Adipocyte (in vitro differentiated cells): ENCODE measurements at regions not wholly inside any gene's neighbourhood (a gene's known extent, or its start where the extent isn't known, plus 50 kb on each side); places are given as distances from the start of the nearest gene placed in this dataset.
"Not testable (repeated sequence)": the region's sequence is repeated elsewhere in the genome, so short reads cannot be mapped to it uniquely, and the experiment has no call there.

Source experiments
- DNase-seq: peaks from one replicate; pipeline ENCODE4 v3.0.0-alpha.2; 2015; ENCODE audit warnings: low read depth
- H3K27me3 ChIP-seq: replicated peaks from 2 replicates; pipeline ENCODE4 v1.7.0; 2013; ENCODE audit warnings: mild to moderate bottlenecking, low read length, moderate library complexity; ENCODE audit not compliant: control insufficient read depth, insufficient read depth
- H3K36me3 ChIP-seq: 2 replicates; pipeline ENCODE4 v1.7.0; 2013; ENCODE audit warnings: low read length, mild to moderate bottlenecking, moderate library complexity; ENCODE audit not compliant: control insufficient read depth, insufficient read depth, severe bottlenecking
- H3K4me1 ChIP-seq: 2 replicates; pipeline ENCODE4 v1.7.0; 2013; ENCODE audit warnings: mild to moderate bottlenecking, low read length, moderate library complexity; ENCODE audit not compliant: control insufficient read depth, insufficient read depth
- H3K4me3 ChIP-seq: 2 replicates; pipeline ENCODE4 v1.7.0; 2013; ENCODE audit warnings: mild to moderate bottlenecking, low read length, moderate library complexity
- H3K9ac ChIP-seq: 2 replicates; pipeline ENCODE4 v1.7.0; 2013; ENCODE audit warnings: mild to moderate bottlenecking, low read length, moderate library complexity
- H3K9me3 ChIP-seq: 2 replicates; pipeline ENCODE4 v1.7.0; 2013; ENCODE audit warnings: mild to moderate bottlenecking, low read length, moderate library complexity; ENCODE audit not compliant: control insufficient read depth

DNA sequence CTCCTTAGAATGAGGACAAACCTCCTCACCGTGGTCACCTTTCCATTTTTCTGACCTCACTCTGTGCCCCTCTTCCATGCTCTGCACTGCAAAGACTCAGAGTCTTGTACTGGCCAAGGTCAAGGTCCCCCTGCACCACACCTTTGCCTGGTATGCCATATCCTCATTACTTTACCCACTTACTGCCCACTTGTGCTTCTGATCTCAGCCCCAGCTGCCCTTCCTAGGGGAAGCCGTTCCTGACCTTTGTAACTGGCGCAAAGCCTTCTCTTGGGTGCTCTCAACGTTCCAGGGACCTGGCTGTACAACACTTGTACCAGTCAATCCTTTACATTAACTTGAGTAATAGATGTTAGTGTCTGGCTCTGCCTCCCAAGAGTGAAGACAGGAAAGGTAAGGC lies 256.0 kb downstream of the SV2B start:
- Histone ChIP-seq H3K4me3 (no peak overlapping the region), H3K36me3 (no peaks in the 10 kb centered on the region), H3K9ac (no peak overlapping the region), H3K4me1 (no peaks in the 10 kb centered on the region), H3K27me3 (peaks cover 4% of the 10 kb centered on the region), H3K9me3 (no peaks in the 10 kb centered on the region)
- DNase-seq = no peak

DNA sequence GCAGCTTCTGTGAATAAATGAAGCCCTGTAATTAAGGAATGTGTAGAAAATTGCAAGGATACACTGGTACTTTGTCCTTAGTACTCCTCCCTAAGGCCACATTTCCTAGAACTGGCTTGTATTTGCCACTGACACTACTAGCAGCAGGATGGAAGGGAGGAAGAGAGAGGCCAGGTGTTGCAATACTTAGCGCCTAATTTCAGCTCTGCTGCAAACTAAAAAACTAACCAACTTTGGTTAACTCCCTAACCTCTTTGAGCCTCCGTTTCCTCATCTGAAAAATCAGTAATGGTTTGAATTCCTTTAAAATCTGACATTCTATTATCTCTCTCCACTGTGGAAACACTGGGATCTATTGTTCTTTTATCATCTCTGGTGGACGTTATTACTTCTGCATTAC lies 257.0 kb downstream of the SV2B start:
- Histone ChIP-seq H3K9me3 (no peaks in the 10 kb centered on the region), H3K9ac (no peak overlapping the region), H3K4me1 (no peaks in the 10 kb centered on the region), H3K36me3 (no peaks in the 10 kb centered on the region), H3K4me3 (no peak overlapping the region), H3K27me3 (peaks cover 4% of the 10 kb centered on the region)
- no peak for DNase-seq

DNA sequence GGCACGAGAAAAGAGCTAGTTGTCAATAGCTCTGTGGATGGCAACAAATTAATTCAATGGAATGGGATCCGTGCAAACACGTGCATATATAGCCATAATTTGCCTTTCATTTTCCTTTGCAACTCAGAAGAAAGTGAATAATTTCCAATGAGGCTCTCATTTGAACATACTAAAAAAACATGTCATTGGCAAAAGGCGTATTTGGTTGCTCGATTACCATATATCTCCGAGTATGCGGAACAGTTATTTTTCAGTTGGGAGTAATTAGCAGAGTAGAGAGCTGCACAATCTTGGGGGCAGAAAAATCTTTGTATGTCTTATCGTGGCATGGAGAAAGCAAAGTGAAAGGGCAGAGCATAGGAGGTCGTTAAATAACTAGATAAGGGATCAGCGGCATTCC lies 257.4 kb downstream of the SV2B start:
- no peaks in the 10 kb centered on the region for H3K4me1 ChIP-seq
- peaks cover 4% of the 10 kb centered on the region for H3K27me3 ChIP-seq
- H3K4me3 ChIP-seq = no peak overlapping the region
- no peaks in the 10 kb centered on the region for H3K36me3 ChIP-seq
- no peak for DNase-seq
- H3K9ac ChIP-seq = no peak overlapping the region
- H3K9me3 ChIP-seq = no peaks in the 10 kb centered on the region

DNA sequence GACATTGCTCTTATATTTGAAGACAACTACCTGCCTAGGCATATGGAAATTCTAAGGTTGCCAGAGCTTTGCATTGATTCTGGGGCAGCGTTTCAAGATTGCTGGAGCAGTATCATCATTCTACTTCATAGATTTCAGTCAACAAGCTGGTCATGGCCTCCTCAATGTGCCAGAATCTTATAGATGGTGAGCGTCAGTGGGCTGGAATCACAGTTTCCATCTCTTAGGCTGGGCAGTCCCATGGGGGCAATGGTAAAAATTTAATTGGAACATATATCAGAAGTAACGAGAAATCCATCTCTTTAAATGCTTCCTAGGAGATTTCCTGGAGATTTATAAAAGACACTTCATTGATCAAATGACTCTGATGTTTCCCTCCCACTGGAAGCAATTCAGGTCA lies 258.3 kb downstream of the SV2B start:
- H3K9ac ChIP-seq = no peak overlapping the region
- no peaks in the 10 kb centered on the region for H3K27me3 ChIP-seq
- H3K4me1 ChIP-seq = no peaks in the 10 kb centered on the region
- no peak for DNase-seq
- H3K36me3 ChIP-seq = no peaks in the 10 kb centered on the region
- no peaks in the 10 kb centered on the region for H3K9me3 ChIP-seq
- H3K4me3 ChIP-seq = no peak overlapping the region

DNA sequence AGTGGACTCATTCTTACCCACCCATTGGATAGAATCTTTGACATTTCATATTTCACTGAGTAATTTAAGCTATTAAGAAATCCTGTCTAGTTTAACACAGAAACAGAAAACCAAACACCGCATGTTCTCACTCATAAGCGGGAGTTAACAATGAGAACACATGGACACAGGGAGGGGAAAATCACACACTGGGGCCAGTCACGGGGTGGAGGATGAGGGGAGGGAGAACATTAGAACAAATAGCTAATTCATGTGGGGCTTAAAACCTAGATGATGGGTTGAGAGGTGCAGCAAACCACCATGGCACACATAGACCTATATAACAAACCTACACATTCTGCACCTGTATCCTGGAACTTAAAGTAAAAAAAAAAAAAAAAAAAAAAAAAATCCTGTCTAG lies 261.6 kb downstream of the SV2B start:
- H3K4me1 ChIP-seq, H3K9me3 ChIP-seq, DNase-seq, H3K36me3 ChIP-seq, H3K9ac ChIP-seq, H3K4me3 ChIP-seq, H3K27me3 ChIP-seq: not testable (repeated sequence)

DNA sequence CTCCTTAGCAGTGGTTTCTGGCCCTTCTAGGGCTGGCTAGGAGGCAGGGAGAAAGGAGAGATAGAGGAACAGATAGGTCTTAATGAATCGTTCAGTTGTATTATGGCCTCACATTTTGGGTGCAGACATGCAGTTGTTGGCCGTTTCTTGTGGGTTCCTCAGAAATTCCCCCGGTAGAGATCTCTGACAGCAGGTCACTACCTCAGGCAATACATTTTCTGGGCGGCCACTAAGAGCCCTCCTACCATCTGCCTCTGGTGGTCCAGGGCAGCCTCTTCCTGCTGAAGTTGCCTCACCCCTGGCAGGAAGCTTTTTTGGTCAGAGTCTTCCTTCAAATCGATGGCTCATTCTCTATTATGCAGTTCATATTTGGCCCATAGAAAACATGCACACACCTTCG lies 266.1 kb downstream of the SV2B start:
- DNase-seq = no peak

DNA sequence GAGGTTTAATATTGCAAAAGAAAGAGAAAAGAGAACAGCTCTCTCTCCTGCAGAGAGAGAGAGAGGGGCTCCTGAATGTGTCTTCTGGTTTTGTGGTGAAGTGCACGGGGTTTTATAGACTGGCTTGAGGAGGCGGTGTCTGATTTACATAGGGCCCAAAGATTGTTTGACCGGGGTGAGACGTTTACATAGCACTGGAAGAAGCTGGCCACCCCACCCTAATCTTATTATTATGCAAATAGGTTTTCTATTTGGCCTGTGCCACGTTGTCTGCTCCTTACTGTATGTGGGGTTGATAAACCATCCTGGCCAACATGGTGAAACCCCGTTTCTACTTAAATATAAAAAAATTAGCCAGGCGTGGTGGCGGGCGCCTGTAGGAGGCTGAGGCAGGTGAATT lies 268.6 kb downstream of the SV2B start:
- no peak for DNase-seq
- no peaks in the 10 kb centered on the region for H3K27me3 ChIP-seq
- peaks cover 13% of the 10 kb centered on the region for H3K9me3 ChIP-seq
- no peaks in the 10 kb centered on the region for H3K36me3 ChIP-seq
- no peaks in the 10 kb centered on the region for H3K4me1 ChIP-seq
- no peak overlapping the region for H3K4me3 ChIP-seq
- H3K9ac ChIP-seq = no peak overlapping the region

More for the DNA sequence above, 266.1 kb downstream of the SV2B start:
- H3K9ac ChIP-seq = no peak overlapping the region
- no peaks in the 10 kb centered on the region for H3K27me3 ChIP-seq
- H3K9me3 ChIP-seq = peaks cover 5% of the 10 kb centered on the region
- no peaks in the 10 kb centered on the region for H3K36me3 ChIP-seq
- H3K4me1 ChIP-seq = no peaks in the 10 kb centered on the region
- no peak overlapping the region for H3K4me3 ChIP-seq

DNA sequence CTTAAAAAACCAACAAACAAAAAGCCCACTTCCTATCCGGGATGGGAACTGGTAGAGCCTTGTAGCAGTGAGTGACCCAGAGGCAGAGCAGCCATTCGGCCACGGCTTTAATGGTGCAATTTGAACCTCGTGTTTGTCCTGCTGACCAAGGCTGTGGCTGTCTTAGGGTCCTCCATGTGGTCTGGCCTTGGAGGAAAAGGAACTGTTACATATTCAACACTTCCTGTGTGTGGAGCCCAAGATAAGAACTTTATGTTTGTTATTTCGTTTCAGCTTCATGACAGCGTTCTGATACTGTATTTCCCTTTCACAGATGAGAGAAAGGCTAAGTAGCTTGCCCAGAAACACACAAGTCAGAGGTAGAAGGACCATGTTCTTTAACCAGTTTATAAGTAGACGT lies 269.8 kb downstream of the SV2B start:
- Histone ChIP-seq H3K9me3 (peaks cover 13% of the 10 kb centered on the region), H3K9ac (no peak overlapping the region), H3K4me3 (no peak overlapping the region), H3K27me3 (no peaks in the 10 kb centered on the region), H3K4me1 (no peaks in the 10 kb centered on the region), H3K36me3 (no peaks in the 10 kb centered on the region)
- DNase-seq = no peak

DNA sequence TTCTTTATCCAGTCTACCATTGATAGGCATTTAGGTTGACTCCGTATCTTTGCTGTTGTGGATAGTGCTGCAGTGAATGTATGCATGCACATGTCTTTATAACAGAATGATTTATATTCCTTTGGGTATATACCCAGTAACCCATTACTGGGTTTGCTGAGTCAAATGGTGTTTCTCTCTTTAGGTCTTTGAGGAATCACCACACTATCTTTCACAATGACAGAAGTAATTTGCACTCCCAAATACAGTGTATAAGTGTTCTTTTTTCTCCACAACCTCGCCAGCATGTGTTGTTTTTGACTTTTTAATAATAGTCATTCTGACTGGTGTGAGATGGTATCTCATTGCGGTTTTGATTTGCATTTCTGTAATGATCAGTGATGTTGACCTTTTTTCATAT lies 271.3 kb downstream of the SV2B start:
- H3K9ac ChIP-seq, H3K36me3 ChIP-seq, H3K27me3 ChIP-seq, H3K9me3 ChIP-seq, DNase-seq, H3K4me1 ChIP-seq, H3K4me3 ChIP-seq: not testable (repeated sequence)

DNA sequence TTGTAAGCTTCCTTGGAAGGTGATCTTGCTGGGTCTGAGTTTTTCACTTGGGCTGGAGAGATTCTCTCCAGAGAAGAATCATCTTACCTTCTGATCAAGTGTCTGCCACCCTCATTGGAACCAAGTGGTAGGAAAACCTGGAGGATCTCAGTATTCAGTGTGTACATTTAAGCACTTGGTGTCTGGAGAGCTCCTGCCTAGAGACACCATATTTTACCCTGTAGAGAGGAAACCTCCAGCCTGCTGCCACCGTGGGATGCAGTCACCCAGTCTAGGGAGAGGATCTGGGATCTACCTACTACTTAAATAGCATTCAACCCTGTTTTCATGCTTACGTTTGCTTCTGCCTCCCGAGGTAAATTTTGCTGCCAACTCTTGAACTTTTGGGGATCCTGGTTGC lies 274.3 kb downstream of the SV2B start:
- Histone ChIP-seq H3K36me3 (no peaks in the 10 kb centered on the region), H3K9me3 (peaks cover 9% of the 10 kb centered on the region), H3K4me1 (no peaks in the 10 kb centered on the region), H3K9ac (no peak overlapping the region), H3K4me3 (no peak overlapping the region), H3K27me3 (no peaks in the 10 kb centered on the region)
- no peak for DNase-seq

DNA sequence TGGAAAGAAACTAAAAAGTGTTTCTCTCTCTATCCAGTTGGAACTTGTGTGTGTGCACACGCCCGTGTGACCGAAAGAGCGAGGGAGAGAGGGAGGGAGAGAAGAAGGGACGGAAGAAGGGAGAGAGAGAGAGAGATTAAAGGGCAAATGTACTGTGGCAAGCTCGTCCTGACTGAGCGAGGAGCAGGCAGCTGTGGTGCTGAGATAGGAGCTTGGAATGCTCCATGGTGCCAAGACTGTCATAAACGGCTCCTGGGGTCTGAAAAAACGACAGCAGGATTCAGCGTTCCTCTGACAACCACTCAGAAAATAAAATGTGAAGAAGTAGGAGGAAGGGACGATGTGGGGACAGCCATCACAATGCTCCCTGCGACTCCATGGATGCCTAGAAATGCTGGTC lies 276.0 kb downstream of the SV2B start:
- Histone ChIP-seq H3K27me3 (no peaks in the 10 kb centered on the region), H3K36me3 (no peaks in the 10 kb centered on the region), H3K9ac (no peak overlapping the region), H3K4me1 (no peaks in the 10 kb centered on the region), H3K4me3 (no peak overlapping the region), H3K9me3 (peaks cover 12% of the 10 kb centered on the region)
- no peak for DNase-seq

DNA sequence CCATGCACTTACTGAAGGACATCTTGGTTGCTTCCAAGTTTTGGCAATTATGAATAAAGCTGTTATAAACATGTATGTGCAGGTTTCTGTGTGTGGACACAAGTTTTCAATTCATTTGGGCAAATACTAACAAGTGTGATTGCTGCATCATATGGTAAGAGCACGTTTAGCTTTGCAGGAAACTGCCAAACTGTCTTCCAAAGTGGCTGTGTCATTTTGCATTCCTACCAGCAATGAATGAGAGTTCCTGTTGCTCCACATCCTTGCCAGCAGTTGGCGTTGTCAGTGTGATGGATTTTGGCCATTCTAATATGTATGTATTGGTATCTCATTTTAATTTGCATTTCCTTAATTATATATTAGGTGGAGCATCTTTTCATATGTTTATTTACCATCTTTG lies 280.1 kb downstream of the SV2B start:
- Histone ChIP-seq H3K9ac (no peak overlapping the region), H3K9me3 (peaks cover 4% of the 10 kb centered on the region), H3K4me3 (no peak overlapping the region), H3K27me3 (no peaks in the 10 kb centered on the region), H3K36me3 (no peaks in the 10 kb centered on the region), H3K4me1 (no peaks in the 10 kb centered on the region)
- DNase-seq = no peak
